H1 (cell line): ENCODE measurements at regions not wholly inside any gene's neighbourhood (a gene's known extent, or its start where the extent isn't known, plus 50 kb on each side); places are given as distances from the start of the nearest gene placed in this dataset.

ENCODE experiments used
- CTCF ChIP-seq, 3 experiments: IDR thresholded peaks; 1 replicate in 2 of 3; 2 replicates in 1 of 3; pipeline versions ENCODE4 v1.5.1 to v1.6.1; 2011; ENCODE audit warnings: low read length in 3 of 3, mild to moderate bottlenecking in 3 of 3, inconsistent platforms in 2 of 3, low read depth in 1 of 3, moderate library complexity in 1 of 3; ENCODE audit not compliant: insufficient read depth in 1 of 3; ENCODE audit errors: control extremely low read depth in 1 of 3
- ZNF274 ChIP-seq: IDR thresholded peaks from 2 replicates; pipeline ENCODE4 v1.7.0; 2012; ENCODE audit warnings: low read length, borderline replicate concordance; ENCODE audit errors: extremely low read depth
- TF ChIP-seq, protein P1 (sequence below): fragments of 300-600 bp; sonication (generic); IDR thresholded peaks from 2 replicates; pipeline ENCODE4 v1.7.1; 2012; ENCODE audit warnings: low read length, moderate library complexity, mild to moderate bottlenecking, inconsistent platforms; ENCODE audit not compliant: insufficient replicate concordance

- no peak for TF ChIP-seq ZNF274
- TF ChIP-seq, protein P1, sequence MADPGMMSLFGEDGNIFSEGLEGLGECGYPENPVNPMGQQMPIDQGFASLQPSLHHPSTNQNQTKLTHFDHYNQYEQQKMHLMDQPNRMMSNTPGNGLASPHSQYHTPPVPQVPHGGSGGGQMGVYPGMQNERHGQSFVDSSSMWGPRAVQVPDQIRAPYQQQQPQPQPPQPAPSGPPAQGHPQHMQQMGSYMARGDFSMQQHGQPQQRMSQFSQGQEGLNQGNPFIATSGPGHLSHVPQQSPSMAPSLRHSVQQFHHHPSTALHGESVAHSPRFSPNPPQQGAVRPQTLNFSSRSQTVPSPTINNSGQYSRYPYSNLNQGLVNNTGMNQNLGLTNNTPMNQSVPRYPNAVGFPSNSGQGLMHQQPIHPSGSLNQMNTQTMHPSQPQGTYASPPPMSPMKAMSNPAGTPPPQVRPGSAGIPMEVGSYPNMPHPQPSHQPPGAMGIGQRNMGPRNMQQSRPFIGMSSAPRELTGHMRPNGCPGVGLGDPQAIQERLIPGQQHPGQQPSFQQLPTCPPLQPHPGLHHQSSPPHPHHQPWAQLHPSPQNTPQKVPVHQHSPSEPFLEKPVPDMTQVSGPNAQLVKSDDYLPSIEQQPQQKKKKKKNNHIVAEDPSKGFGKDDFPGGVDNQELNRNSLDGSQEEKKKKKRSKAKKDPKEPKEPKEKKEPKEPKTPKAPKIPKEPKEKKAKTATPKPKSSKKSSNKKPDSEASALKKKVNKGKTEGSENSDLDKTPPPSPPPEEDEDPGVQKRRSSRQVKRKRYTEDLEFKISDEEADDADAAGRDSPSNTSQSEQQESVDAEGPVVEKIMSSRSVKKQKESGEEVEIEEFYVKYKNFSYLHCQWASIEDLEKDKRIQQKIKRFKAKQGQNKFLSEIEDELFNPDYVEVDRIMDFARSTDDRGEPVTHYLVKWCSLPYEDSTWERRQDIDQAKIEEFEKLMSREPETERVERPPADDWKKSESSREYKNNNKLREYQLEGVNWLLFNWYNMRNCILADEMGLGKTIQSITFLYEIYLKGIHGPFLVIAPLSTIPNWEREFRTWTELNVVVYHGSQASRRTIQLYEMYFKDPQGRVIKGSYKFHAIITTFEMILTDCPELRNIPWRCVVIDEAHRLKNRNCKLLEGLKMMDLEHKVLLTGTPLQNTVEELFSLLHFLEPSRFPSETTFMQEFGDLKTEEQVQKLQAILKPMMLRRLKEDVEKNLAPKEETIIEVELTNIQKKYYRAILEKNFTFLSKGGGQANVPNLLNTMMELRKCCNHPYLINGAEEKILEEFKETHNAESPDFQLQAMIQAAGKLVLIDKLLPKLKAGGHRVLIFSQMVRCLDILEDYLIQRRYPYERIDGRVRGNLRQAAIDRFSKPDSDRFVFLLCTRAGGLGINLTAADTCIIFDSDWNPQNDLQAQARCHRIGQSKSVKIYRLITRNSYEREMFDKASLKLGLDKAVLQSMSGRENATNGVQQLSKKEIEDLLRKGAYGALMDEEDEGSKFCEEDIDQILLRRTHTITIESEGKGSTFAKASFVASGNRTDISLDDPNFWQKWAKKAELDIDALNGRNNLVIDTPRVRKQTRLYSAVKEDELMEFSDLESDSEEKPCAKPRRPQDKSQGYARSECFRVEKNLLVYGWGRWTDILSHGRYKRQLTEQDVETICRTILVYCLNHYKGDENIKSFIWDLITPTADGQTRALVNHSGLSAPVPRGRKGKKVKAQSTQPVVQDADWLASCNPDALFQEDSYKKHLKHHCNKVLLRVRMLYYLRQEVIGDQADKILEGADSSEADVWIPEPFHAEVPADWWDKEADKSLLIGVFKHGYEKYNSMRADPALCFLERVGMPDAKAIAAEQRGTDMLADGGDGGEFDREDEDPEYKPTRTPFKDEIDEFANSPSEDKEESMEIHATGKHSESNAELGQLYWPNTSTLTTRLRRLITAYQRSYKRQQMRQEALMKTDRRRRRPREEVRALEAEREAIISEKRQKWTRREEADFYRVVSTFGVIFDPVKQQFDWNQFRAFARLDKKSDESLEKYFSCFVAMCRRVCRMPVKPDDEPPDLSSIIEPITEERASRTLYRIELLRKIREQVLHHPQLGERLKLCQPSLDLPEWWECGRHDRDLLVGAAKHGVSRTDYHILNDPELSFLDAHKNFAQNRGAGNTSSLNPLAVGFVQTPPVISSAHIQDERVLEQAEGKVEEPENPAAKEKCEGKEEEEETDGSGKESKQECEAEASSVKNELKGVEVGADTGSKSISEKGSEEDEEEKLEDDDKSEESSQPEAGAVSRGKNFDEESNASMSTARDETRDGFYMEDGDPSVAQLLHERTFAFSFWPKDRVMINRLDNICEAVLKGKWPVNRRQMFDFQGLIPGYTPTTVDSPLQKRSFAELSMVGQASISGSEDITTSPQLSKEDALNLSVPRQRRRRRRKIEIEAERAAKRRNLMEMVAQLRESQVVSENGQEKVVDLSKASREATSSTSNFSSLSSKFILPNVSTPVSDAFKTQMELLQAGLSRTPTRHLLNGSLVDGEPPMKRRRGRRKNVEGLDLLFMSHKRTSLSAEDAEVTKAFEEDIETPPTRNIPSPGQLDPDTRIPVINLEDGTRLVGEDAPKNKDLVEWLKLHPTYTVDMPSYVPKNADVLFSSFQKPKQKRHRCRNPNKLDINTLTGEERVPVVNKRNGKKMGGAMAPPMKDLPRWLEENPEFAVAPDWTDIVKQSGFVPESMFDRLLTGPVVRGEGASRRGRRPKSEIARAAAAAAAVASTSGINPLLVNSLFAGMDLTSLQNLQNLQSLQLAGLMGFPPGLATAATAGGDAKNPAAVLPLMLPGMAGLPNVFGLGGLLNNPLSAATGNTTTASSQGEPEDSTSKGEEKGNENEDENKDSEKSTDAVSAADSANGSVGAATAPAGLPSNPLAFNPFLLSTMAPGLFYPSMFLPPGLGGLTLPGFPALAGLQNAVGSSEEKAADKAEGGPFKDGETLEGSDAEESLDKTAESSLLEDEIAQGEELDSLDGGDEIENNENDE: no peak
- TF ChIP-seq CTCF (IDR thresholded peaks at IDR 0.05; ENCODE audit: control extremely low read depth in 1 of 3, insufficient read depth in 1 of 3, low read depth in 1 of 3, low read length in 3 of 3): no peak
These were observed 234.4 kb upstream of the RGPD4 start (continued) for GRCh38 chr2:107592280-107592624.
